ENCODE measurements at regions not wholly inside any gene's neighbourhood (a gene's known extent, or its start where the extent isn't known, plus 50 kb on each side); places are given as distances from the start of the nearest gene placed in this dataset.

- TF ChIP-seq, protein P1, sequence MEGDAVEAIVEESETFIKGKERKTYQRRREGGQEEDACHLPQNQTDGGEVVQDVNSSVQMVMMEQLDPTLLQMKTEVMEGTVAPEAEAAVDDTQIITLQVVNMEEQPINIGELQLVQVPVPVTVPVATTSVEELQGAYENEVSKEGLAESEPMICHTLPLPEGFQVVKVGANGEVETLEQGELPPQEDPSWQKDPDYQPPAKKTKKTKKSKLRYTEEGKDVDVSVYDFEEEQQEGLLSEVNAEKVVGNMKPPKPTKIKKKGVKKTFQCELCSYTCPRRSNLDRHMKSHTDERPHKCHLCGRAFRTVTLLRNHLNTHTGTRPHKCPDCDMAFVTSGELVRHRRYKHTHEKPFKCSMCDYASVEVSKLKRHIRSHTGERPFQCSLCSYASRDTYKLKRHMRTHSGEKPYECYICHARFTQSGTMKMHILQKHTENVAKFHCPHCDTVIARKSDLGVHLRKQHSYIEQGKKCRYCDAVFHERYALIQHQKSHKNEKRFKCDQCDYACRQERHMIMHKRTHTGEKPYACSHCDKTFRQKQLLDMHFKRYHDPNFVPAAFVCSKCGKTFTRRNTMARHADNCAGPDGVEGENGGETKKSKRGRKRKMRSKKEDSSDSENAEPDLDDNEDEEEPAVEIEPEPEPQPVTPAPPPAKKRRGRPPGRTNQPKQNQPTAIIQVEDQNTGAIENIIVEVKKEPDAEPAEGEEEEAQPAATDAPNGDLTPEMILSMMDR (IDR thresholded peaks at IDR 0.05) = no peak
- TF ChIP-seq ZFX (IDR thresholded peaks at IDR 0.05; ENCODE audit: borderline replicate concordance) = no peak
Observed at GRCh38 chr22:48345631-48346030, 1482.0 kb downstream of the BRD1 start.
